ENCODE measurements at regions not wholly inside any gene's neighbourhood (a gene's known extent, or its start where the extent isn't known, plus 50 kb on each side); places are given as distances from the start of the nearest gene placed in this dataset.

GRCh38 chrX:36575670-36576069 lies 432.5 kb upstream of the FAM47C start:
- no peak overlapping the region for H3K27ac ChIP-seq
- TF ChIP-seq CTCF (conservative IDR thresholded peaks at IDR 0.05) (no peak), ZFX (IDR thresholded peaks at IDR 0.05) (no peak)

GRCh38 chrX:36577006-36577405 lies 431.2 kb upstream of the FAM47C start:
- no peak overlapping the region for H3K27ac ChIP-seq
- no peak for TF ChIP-seq ZFX (IDR thresholded peaks at IDR 0.05)
- TF ChIP-seq CTCF (conservative IDR thresholded peaks at IDR 0.05), result no peak

- no peak for TF ChIP-seq CTCF (conservative IDR thresholded peaks at IDR 0.05)
- no peak for TF ChIP-seq ZFX (IDR thresholded peaks at IDR 0.05)
- no peak overlapping the region for H3K27ac ChIP-seq
Measured at GRCh38 chrX:36581030-36581429, 427.1 kb upstream of the FAM47C start.

- TF ChIP-seq CTCF (conservative IDR thresholded peaks at IDR 0.05) (no peak), ZFX (IDR thresholded peaks at IDR 0.05) (no peak)
- H3K27ac ChIP-seq, result no peak overlapping the region
Measured at GRCh38 chrX:36583674-36584073, 424.5 kb upstream of the FAM47C start.

- no peak overlapping the region for H3K27ac ChIP-seq
Measured at GRCh38 chrX:36609616-36610585, 398.3 kb upstream of the FAM47C start.

GRCh38 chrX:36626898-36627297 lies 381.3 kb upstream of the FAM47C start:
- no peak overlapping the region for H3K27ac ChIP-seq
- TF ChIP-seq ZFX (IDR thresholded peaks at IDR 0.05) (no peak), CTCF (conservative IDR thresholded peaks at IDR 0.05) (no peak)

More at GRCh38 chrX:36609616-36610585, 398.3 kb upstream of the FAM47C start:
- TF ChIP-seq CTCF (conservative IDR thresholded peaks at IDR 0.05), result no peak
- no peak for TF ChIP-seq ZFX (IDR thresholded peaks at IDR 0.05)

- H3K27ac ChIP-seq, result no peak overlapping the region
- no peak for TF ChIP-seq ZFX (IDR thresholded peaks at IDR 0.05)
- peak; percentile 21 for TF ChIP-seq CTCF (conservative IDR thresholded peaks at IDR 0.05)
Measured at GRCh38 chrX:36640232-36640631, 367.9 kb upstream of the FAM47C start.
